ENCODE measurements at regions not wholly inside any gene's neighbourhood (a gene's known extent, or its start where the extent isn't known, plus 50 kb on each side); places are given as distances from the start of the nearest gene placed in this dataset.

GRCh38 chr17:5694551-5694950, 110.2 kb upstream of the NLRP1 start:
- DNase-seq (ENCODE audit: low read depth, low spot score): no peak

- no peak for DNase-seq (ENCODE audit: low read depth, low spot score)
These were observed 111.2 kb upstream of the NLRP1 start for GRCh38 chr17:5695480-5695879.

GRCh38 chr17:5698959-5699358, 114.7 kb upstream of the NLRP1 start:
- no peak for DNase-seq (ENCODE audit: low read depth, low spot score)

- DNase-seq (ENCODE audit: low read depth, low spot score): no peak
These were observed 115.5 kb upstream of the NLRP1 start for GRCh38 chr17:5699814-5700213.

GRCh38 chr17:5700745-5701144, 116.4 kb upstream of the NLRP1 start:
- DNase-seq (ENCODE audit: low read depth, low spot score): no peak

GRCh38 chr17:5701381-5701780, 117.1 kb upstream of the NLRP1 start:
- no peak for DNase-seq (ENCODE audit: low read depth, low spot score)

- no peak for DNase-seq (ENCODE audit: low read depth, low spot score)
These were observed 118.7 kb upstream of the NLRP1 start for GRCh38 chr17:5702951-5703510.

GRCh38 chr17:5703736-5704135, 119.4 kb upstream of the NLRP1 start:
- no peak for DNase-seq (ENCODE audit: low read depth, low spot score)

GRCh38 chr17:5705081-5705875, 121.0 kb upstream of the NLRP1 start:
- DNase-seq (ENCODE audit: low read depth, low spot score): peak; percentile 76

- peak; percentile 15 for DNase-seq (ENCODE audit: low read depth, low spot score)
These were observed 121.7 kb upstream of the NLRP1 start for GRCh38 chr17:5705876-5706576.

GRCh38 chr17:5706577-5707210, 122.4 kb upstream of the NLRP1 start:
- DNase-seq (ENCODE audit: low read depth, low spot score): peak; percentile 81

GRCh38 chr17:5707482-5707881, 123.2 kb upstream of the NLRP1 start:
- no peak for DNase-seq (ENCODE audit: low read depth, low spot score)

- DNase-seq (ENCODE audit: low read depth, low spot score): no peak
These were observed 124.0 kb upstream of the NLRP1 start for GRCh38 chr17:5708344-5708743.

GRCh38 chr17:5711344-5711743, 127.0 kb upstream of the NLRP1 start:
- DNase-seq (ENCODE audit: low read depth, low spot score): no peak

- no peak for DNase-seq (ENCODE audit: low read depth, low spot score)
These were observed 130.7 kb upstream of the NLRP1 start for GRCh38 chr17:5714993-5715392.

- DNase-seq (ENCODE audit: low read depth, low spot score): no peak
These were observed 131.2 kb upstream of the NLRP1 start for GRCh38 chr17:5715478-5715877.

- DNase-seq (ENCODE audit: low read depth, low spot score): peak; percentile 71
These were observed 134.4 kb upstream of the NLRP1 start for GRCh38 chr17:5718726-5719125.

GRCh38 chr17:5719976-5720375, 135.7 kb upstream of the NLRP1 start:
- DNase-seq (ENCODE audit: low read depth, low spot score): peak; percentile 52

- no peak for DNase-seq (ENCODE audit: low read depth, low spot score)
These were observed 146.1 kb upstream of the NLRP1 start for GRCh38 chr17:5730373-5730772.

GRCh38 chr17:5740937-5741336, 156.6 kb upstream of the NLRP1 start:
- DNase-seq (ENCODE audit: low read depth, low spot score): no peak

GRCh38 chr17:5741810-5742209, 157.5 kb upstream of the NLRP1 start:
- no peak for DNase-seq (ENCODE audit: low read depth, low spot score)

GRCh38 chr17:5745111-5745813, 161.0 kb upstream of the NLRP1 start:
- DNase-seq (ENCODE audit: low read depth, low spot score): no peak

All from astrocyte of the hippocampus (primary cell).